ENCODE measurements at regions not wholly inside any gene's neighbourhood (a gene's known extent, or its start where the extent isn't known, plus 50 kb on each side); places are given as distances from the start of the nearest gene placed in this dataset.

GRCh38 chr15:94777037-94777436, 545.7 kb downstream of the MCTP2 start:
- no peak for ATAC-seq
- ChIA-PET CTCF (no interaction called here), POLR2A (no interaction called here)
- Mint-ChIP-seq H3K27ac (no peak overlapping the region), H3K36me3 (no peaks in the 10 kb centered on the region), H3K9me3 (0 out of 2 replicates have a peak, but pooled peaks cover 4% of the 10 kb centered on the region), H3K27me3 (ENCODE audit: low read depth) (no peaks in the 10 kb centered on the region), H3K4me3 (no peak overlapping the region), H3K4me1 (peaks cover 4% of the 10 kb centered on the region; the same call in 1 of the 2 replicates)
- TF ChIP-seq ZNF263 (CRISPR knock-in tag; IDR thresholded peaks at IDR 0.05; ENCODE audit: low read depth) (no peak), TCF7 (CRISPR knock-in tag; IDR thresholded peaks at IDR 0.05; ENCODE audit: low read depth) (no peak), GRHL2 (CRISPR knock-in tag; IDR thresholded peaks at IDR 0.05; ENCODE audit: insufficient replicate concordance, severe bottlenecking) (no peak), ATF1 (CRISPR knock-in tag; IDR thresholded peaks at IDR 0.05) (no peak), ESRRA (CRISPR knock-in tag; IDR thresholded peaks at IDR 0.05; ENCODE audit: borderline replicate concordance) (no peak), ZNF396 (CRISPR knock-in tag; IDR thresholded peaks at IDR 0.05; ENCODE audit: borderline replicate concordance) (no peak), FOXJ3 (CRISPR knock-in tag; IDR thresholded peaks at IDR 0.05; ENCODE audit: borderline replicate concordance) (no peak), ZNF416 (CRISPR knock-in tag; IDR thresholded peaks at IDR 0.05) (no peak), NFATC4 (CRISPR knock-in tag; IDR thresholded peaks at IDR 0.05) (no peak), ZNF219 (CRISPR knock-in tag; IDR thresholded peaks at IDR 0.05; ENCODE audit: borderline replicate concordance) (no peak), SMAD4 (CRISPR knock-in tag; IDR thresholded peaks at IDR 0.05) (no peak), TEAD4 (CRISPR knock-in tag; IDR thresholded peaks at IDR 0.05) (no peak), FOXK1 (CRISPR knock-in tag; IDR thresholded peaks at IDR 0.05) (no peak), ZNF317 (CRISPR knock-in tag; IDR thresholded peaks at IDR 0.05; ENCODE audit: borderline replicate concordance, low read depth) (no peak), PREB (CRISPR knock-in tag; IDR thresholded peaks at IDR 0.05; ENCODE audit: borderline replicate concordance) (no peak)
- TF ChIP-seq, protein P1, sequence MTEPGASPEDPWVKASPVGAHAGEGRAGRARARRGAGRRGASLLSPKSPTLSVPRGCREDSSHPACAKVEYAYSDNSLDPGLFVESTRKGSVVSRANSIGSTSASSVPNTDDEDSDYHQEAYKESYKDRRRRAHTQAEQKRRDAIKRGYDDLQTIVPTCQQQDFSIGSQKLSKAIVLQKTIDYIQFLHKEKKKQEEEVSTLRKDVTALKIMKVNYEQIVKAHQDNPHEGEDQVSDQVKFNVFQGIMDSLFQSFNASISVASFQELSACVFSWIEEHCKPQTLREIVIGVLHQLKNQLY (CRISPR knock-in tag; IDR thresholded peaks at IDR 0.05): no peak
- TF ChIP-seq, protein P2, sequence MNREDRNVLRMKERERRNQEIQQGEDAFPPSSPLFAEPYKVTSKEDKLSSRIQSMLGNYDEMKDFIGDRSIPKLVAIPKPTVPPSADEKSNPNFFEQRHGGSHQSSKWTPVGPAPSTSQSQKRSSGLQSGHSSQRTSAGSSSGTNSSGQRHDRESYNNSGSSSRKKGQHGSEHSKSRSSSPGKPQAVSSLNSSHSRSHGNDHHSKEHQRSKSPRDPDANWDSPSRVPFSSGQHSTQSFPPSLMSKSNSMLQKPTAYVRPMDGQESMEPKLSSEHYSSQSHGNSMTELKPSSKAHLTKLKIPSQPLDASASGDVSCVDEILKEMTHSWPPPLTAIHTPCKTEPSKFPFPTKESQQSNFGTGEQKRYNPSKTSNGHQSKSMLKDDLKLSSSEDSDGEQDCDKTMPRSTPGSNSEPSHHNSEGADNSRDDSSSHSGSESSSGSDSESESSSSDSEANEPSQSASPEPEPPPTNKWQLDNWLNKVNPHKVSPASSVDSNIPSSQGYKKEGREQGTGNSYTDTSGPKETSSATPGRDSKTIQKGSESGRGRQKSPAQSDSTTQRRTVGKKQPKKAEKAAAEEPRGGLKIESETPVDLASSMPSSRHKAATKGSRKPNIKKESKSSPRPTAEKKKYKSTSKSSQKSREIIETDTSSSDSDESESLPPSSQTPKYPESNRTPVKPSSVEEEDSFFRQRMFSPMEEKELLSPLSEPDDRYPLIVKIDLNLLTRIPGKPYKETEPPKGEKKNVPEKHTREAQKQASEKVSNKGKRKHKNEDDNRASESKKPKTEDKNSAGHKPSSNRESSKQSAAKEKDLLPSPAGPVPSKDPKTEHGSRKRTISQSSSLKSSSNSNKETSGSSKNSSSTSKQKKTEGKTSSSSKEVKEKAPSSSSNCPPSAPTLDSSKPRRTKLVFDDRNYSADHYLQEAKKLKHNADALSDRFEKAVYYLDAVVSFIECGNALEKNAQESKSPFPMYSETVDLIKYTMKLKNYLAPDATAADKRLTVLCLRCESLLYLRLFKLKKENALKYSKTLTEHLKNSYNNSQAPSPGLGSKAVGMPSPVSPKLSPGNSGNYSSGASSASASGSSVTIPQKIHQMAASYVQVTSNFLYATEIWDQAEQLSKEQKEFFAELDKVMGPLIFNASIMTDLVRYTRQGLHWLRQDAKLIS (CRISPR knock-in tag; IDR thresholded peaks at IDR 0.05; ENCODE audit: borderline replicate concordance): no peak
- TF ChIP-seq, protein P3, sequence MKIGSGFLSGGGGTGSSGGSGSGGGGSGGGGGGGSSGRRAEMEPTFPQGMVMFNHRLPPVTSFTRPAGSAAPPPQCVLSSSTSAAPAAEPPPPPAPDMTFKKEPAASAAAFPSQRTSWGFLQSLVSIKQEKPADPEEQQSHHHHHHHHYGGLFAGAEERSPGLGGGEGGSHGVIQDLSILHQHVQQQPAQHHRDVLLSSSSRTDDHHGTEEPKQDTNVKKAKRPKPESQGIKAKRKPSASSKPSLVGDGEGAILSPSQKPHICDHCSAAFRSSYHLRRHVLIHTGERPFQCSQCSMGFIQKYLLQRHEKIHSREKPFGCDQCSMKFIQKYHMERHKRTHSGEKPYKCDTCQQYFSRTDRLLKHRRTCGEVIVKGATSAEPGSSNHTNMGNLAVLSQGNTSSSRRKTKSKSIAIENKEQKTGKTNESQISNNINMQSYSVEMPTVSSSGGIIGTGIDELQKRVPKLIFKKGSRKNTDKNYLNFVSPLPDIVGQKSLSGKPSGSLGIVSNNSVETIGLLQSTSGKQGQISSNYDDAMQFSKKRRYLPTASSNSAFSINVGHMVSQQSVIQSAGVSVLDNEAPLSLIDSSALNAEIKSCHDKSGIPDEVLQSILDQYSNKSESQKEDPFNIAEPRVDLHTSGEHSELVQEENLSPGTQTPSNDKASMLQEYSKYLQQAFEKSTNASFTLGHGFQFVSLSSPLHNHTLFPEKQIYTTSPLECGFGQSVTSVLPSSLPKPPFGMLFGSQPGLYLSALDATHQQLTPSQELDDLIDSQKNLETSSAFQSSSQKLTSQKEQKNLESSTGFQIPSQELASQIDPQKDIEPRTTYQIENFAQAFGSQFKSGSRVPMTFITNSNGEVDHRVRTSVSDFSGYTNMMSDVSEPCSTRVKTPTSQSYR (CRISPR knock-in tag; IDR thresholded peaks at IDR 0.05): no peak
- DNase-seq (ENCODE audit: low spot score): no peak

GRCh38 chr15:94778840-94779239, 547.5 kb downstream of the MCTP2 start:
- Mint-ChIP-seq H3K4me3 (no peak overlapping the region), H3K27me3 (ENCODE audit: low read depth) (no peaks in the 10 kb centered on the region), H3K9me3 (peaks cover 10% of the 10 kb centered on the region; the same call in 1 of the 2 replicates), H3K36me3 (no peaks in the 10 kb centered on the region), H3K27ac (no peak overlapping the region), H3K4me1 (peaks cover 4% of the 10 kb centered on the region; the same call in 1 of the 2 replicates)
- ChIA-PET CTCF (no interaction called here), POLR2A (no interaction called here)
- DNase-seq (ENCODE audit: low spot score): no peak
- no peak for ATAC-seq
- TF ChIP-seq KAT7 (CRISPR knock-in tag; IDR thresholded peaks at IDR 0.05; ENCODE audit: borderline replicate concordance) (no peak), ZNF396 (CRISPR knock-in tag; IDR thresholded peaks at IDR 0.05; ENCODE audit: borderline replicate concordance) (no peak), TP53 (CRISPR knock-in tag; IDR thresholded peaks at IDR 0.05) (no peak), SMAD4 (CRISPR knock-in tag; IDR thresholded peaks at IDR 0.05) (no peak), ERG (CRISPR knock-in tag; IDR thresholded peaks at IDR 0.05) (no peak), GABPB1 (CRISPR knock-in tag; IDR thresholded peaks at IDR 0.05) (no peak)
- TF ChIP-seq, protein P4, sequence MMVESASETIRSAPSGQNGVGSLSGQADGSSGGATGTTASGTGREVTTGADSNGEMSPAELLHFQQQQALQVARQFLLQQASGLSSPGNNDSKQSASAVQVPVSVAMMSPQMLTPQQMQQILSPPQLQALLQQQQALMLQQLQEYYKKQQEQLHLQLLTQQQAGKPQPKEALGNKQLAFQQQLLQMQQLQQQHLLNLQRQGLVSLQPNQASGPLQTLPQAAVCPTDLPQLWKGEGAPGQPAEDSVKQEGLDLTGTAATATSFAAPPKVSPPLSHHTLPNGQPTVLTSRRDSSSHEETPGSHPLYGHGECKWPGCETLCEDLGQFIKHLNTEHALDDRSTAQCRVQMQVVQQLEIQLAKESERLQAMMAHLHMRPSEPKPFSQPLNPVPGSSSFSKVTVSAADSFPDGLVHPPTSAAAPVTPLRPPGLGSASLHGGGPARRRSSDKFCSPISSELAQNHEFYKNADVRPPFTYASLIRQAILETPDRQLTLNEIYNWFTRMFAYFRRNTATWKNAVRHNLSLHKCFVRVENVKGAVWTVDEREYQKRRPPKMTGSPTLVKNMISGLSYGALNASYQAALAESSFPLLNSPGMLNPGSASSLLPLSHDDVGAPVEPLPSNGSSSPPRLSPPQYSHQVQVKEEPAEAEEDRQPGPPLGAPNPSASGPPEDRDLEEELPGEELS (CRISPR knock-in tag; IDR thresholded peaks at IDR 0.05): no peak
- TF ChIP-seq, protein P5, sequence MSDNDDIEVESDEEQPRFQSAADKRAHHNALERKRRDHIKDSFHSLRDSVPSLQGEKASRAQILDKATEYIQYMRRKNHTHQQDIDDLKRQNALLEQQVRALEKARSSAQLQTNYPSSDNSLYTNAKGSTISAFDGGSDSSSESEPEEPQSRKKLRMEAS (CRISPR knock-in tag; IDR thresholded peaks at IDR 0.05): no peak
